Astrocyte (in vitro differentiated cells and primary cell): ENCODE measurements at regions not wholly inside any gene's neighbourhood (a gene's known extent, or its start where the extent isn't known, plus 50 kb on each side); places are given as distances from the start of the nearest gene placed in this dataset.

Experiments
- DNase-seq: peaks from one replicate; pipeline ENCODE4 v3.0.0-alpha.2; 2010; ENCODE audit warnings: low read depth
- FAIRE-seq: peaks from 2 replicates; lab custom pipeline; 2011; peaks lifted over from hg19 to GRCh38; lab: Jason Lieb, UNC
- H2AFZ ChIP-seq: 2 replicates; pipeline ENCODE4 v1.6.0; 2012; ENCODE audit warnings: low read depth, low read length, inconsistent platforms
- H3K27ac ChIP-seq: 2 replicates; pipeline ENCODE4 v1.5.1; 2011; ENCODE audit warnings: low read depth, low read length, inconsistent platforms
- H3K27me3 ChIP-seq: 2 replicates; pipeline ENCODE4 v1.6.0; 2011; ENCODE audit warnings: low read length, inconsistent platforms; ENCODE audit not compliant: insufficient read depth
- H3K36me3 ChIP-seq: 2 replicates; pipeline ENCODE4 v1.5.1; 2011; ENCODE audit warnings: low read length, inconsistent platforms; ENCODE audit not compliant: insufficient read depth
- H3K4me1 ChIP-seq: 2 replicates; pipeline ENCODE4 v1.5.1; 2011; ENCODE audit warnings: low read length, inconsistent platforms; ENCODE audit not compliant: insufficient read depth
- H3K4me2 ChIP-seq: 2 replicates; pipeline ENCODE4 v1.6.0; 2012; ENCODE audit warnings: low read length, inconsistent platforms
- H3K4me3 ChIP-seq: 2 replicates; pipeline ENCODE4 v1.5.1; 2011; ENCODE audit warnings: low read depth, mild to moderate bottlenecking, low read length, inconsistent platforms; ENCODE audit not compliant: insufficient read depth
- H3K79me2 ChIP-seq: 2 replicates; pipeline ENCODE4 v1.6.0; 2012; ENCODE audit warnings: mild to moderate bottlenecking, low read length, inconsistent platforms; ENCODE audit not compliant: insufficient read depth
- H3K9ac ChIP-seq: 2 replicates; pipeline ENCODE4 v1.6.0; 2012; ENCODE audit warnings: mild to moderate bottlenecking, low read length, inconsistent platforms
- H3K9me3 ChIP-seq: 2 replicates; pipeline ENCODE4 v1.5.1; 2012; ENCODE audit warnings: low read depth, mild to moderate bottlenecking, low read length, inconsistent platforms; ENCODE audit not compliant: insufficient read depth
- H4K20me1 ChIP-seq: 2 replicates; pipeline ENCODE4 v1.6.0; 2012; ENCODE audit warnings: low read length, inconsistent platforms; ENCODE audit not compliant: insufficient read depth
- H3K27ac Mint-ChIP-seq: one replicate; pipeline ENCODE4 v1.8.0; 2021; ENCODE audit warnings: mild to moderate bottlenecking, mixed read lengths; ENCODE audit not compliant: unreplicated experiment
- H3K27me3 Mint-ChIP-seq: one replicate; pipeline ENCODE4 v1.8.0; 2021; ENCODE audit warnings: low read depth, mixed read lengths; ENCODE audit not compliant: unreplicated experiment
- H3K36me3 Mint-ChIP-seq: one replicate; pipeline ENCODE4 v1.8.0; 2021; ENCODE audit warnings: low read depth, mixed read lengths; ENCODE audit not compliant: unreplicated experiment
- H3K4me1 Mint-ChIP-seq: one replicate; pipeline ENCODE4 v1.8.0; 2021; ENCODE audit warnings: low read depth, mixed read lengths; ENCODE audit not compliant: unreplicated experiment
- H3K4me3 Mint-ChIP-seq: one replicate; pipeline ENCODE4 v1.8.0; 2021; ENCODE audit warnings: mild to moderate bottlenecking, moderate library complexity, mixed read lengths; ENCODE audit not compliant: unreplicated experiment
- H3K9me3 Mint-ChIP-seq: one replicate; pipeline ENCODE4 v1.8.0; 2021; ENCODE audit warnings: mild to moderate bottlenecking, mixed read lengths; ENCODE audit not compliant: unreplicated experiment
- EZH2 ChIP-seq: IDR thresholded peaks from 2 replicates; pipeline ENCODE4 v1.6.1; 2012; ENCODE audit warnings: mild to moderate bottlenecking, low read length, inconsistent platforms; ENCODE audit not compliant: insufficient read depth
- TF ChIP-seq, protein P1 (sequence below): IDR thresholded peaks from 2 replicates; pipeline ENCODE4 v1.5.1; 2011; ENCODE audit warnings: low read depth, mild to moderate bottlenecking, inconsistent platforms, low read length, moderate library complexity; ENCODE audit not compliant: insufficient read depth

GRCh38 chrY:14438395-14438794 lies 85.9 kb upstream of the NLGN4Y start:
- no peak overlapping the region for H3K9ac ChIP-seq
- no peak overlapping the region for H3K4me3 ChIP-seq
- DNase-seq = no peak
- no peak overlapping the region for H2AFZ ChIP-seq
- no peaks in the 10 kb centered on the region for H3K36me3 ChIP-seq
- H3K36me3 Mint-ChIP-seq = no peaks in the 10 kb centered on the region
- no peak for FAIRE-seq
- H3K27ac ChIP-seq = no peak overlapping the region
- no peaks in the 10 kb centered on the region for H3K79me2 ChIP-seq
- TF ChIP-seq, protein P1, sequence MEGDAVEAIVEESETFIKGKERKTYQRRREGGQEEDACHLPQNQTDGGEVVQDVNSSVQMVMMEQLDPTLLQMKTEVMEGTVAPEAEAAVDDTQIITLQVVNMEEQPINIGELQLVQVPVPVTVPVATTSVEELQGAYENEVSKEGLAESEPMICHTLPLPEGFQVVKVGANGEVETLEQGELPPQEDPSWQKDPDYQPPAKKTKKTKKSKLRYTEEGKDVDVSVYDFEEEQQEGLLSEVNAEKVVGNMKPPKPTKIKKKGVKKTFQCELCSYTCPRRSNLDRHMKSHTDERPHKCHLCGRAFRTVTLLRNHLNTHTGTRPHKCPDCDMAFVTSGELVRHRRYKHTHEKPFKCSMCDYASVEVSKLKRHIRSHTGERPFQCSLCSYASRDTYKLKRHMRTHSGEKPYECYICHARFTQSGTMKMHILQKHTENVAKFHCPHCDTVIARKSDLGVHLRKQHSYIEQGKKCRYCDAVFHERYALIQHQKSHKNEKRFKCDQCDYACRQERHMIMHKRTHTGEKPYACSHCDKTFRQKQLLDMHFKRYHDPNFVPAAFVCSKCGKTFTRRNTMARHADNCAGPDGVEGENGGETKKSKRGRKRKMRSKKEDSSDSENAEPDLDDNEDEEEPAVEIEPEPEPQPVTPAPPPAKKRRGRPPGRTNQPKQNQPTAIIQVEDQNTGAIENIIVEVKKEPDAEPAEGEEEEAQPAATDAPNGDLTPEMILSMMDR = no peak
- TF ChIP-seq EZH2 = no peak
- H3K4me3 Mint-ChIP-seq = no peak overlapping the region
- H3K27me3 Mint-ChIP-seq = no peaks in the 10 kb centered on the region
- no peaks in the 10 kb centered on the region for H3K4me1 ChIP-seq
- H3K4me2 ChIP-seq = no peak overlapping the region
- H3K27ac Mint-ChIP-seq = no peak overlapping the region
- H4K20me1 ChIP-seq = no peaks in the 10 kb centered on the region
- no peaks in the 10 kb centered on the region for H3K9me3 Mint-ChIP-seq
- H3K4me1 Mint-ChIP-seq = peaks cover 3% of the 10 kb centered on the region
- H3K9me3 ChIP-seq = no peaks in the 10 kb centered on the region
- H3K27me3 ChIP-seq = no peaks in the 10 kb centered on the region

GRCh38 chrY:14444550-14444949 lies 79.8 kb upstream of the NLGN4Y start:
- Histone ChIP-seq H4K20me1 (no peaks in the 10 kb centered on the region), H3K4me3 (no peak overlapping the region), H3K9me3 (no peaks in the 10 kb centered on the region), H3K79me2 (no peaks in the 10 kb centered on the region), H3K4me2 (no peak overlapping the region), H3K9ac (no peak overlapping the region), H3K27ac (no peak overlapping the region), H3K36me3 (no peaks in the 10 kb centered on the region), H2AFZ (no peak overlapping the region), H3K27me3 (no peaks in the 10 kb centered on the region), H3K4me1 (no peaks in the 10 kb centered on the region)
- no peak for TF ChIP-seq EZH2
- TF ChIP-seq, protein P1 = no peak
- Mint-ChIP-seq H3K27ac (no peak overlapping the region), H3K4me3 (no peak overlapping the region), H3K9me3 (no peaks in the 10 kb centered on the region), H3K36me3 (no peaks in the 10 kb centered on the region), H3K4me1 (no peaks in the 10 kb centered on the region), H3K27me3 (no peaks in the 10 kb centered on the region)
- FAIRE-seq (no peak), DNase-seq (no peak)

GRCh38 chrY:14468151-14468683 lies 56.1 kb upstream of the NLGN4Y start:
- Histone ChIP-seq H2AFZ (no peak overlapping the region), H3K9me3 (no peaks in the 10 kb centered on the region), H3K79me2 (no peaks in the 10 kb centered on the region), H3K4me1 (no peaks in the 10 kb centered on the region), H3K9ac (no peak overlapping the region), H3K27me3 (no peaks in the 10 kb centered on the region), H3K4me2 (no peak overlapping the region), H3K36me3 (no peaks in the 10 kb centered on the region), H4K20me1 (no peaks in the 10 kb centered on the region), H3K27ac (no peak overlapping the region), H3K4me3 (no peak overlapping the region)
- H3K4me1 Mint-ChIP-seq = peaks cover 17% of the 10 kb centered on the region
- DNase-seq (no peak), FAIRE-seq (no peak)
- H3K4me3 Mint-ChIP-seq = no peak overlapping the region
- H3K36me3 Mint-ChIP-seq = no peaks in the 10 kb centered on the region
- TF ChIP-seq, protein P1 = no peak
- TF ChIP-seq EZH2 = no peak
- no peaks in the 10 kb centered on the region for H3K9me3 Mint-ChIP-seq
- H3K27me3 Mint-ChIP-seq = no peaks in the 10 kb centered on the region
- no peak overlapping the region for H3K27ac Mint-ChIP-seq
